WI38 (cell line): ENCODE measurements at regions not wholly inside any gene's neighbourhood (a gene's known extent, or its start where the extent isn't known, plus 50 kb on each side); places are given as distances from the start of the nearest gene placed in this dataset.
A peak's percentile ranks its signal among the peaks of the same experiment; 100 is the strongest.
"Not testable (repeated sequence)": the region's sequence is repeated elsewhere in the genome, so short reads cannot be mapped to it uniquely, and the experiment has no call there.

Experiments used
- H3K4me3 ChIP-seq: 2 replicates; pipeline ENCODE4 v1.5.1; 2011; ENCODE audit warnings: low read depth, mild to moderate bottlenecking, control low read depth, low read length
- TF ChIP-seq, protein P1 (sequence below): IDR thresholded peaks from 2 replicates; pipeline ENCODE4 v1.5.1; 2012; ENCODE audit warnings: low read depth, mild to moderate bottlenecking, control low read depth, low read length

GRCh38 chr9:124126648-124127646 lies 115.4 kb downstream of the LHX2 start:
- TF ChIP-seq, protein P1, sequence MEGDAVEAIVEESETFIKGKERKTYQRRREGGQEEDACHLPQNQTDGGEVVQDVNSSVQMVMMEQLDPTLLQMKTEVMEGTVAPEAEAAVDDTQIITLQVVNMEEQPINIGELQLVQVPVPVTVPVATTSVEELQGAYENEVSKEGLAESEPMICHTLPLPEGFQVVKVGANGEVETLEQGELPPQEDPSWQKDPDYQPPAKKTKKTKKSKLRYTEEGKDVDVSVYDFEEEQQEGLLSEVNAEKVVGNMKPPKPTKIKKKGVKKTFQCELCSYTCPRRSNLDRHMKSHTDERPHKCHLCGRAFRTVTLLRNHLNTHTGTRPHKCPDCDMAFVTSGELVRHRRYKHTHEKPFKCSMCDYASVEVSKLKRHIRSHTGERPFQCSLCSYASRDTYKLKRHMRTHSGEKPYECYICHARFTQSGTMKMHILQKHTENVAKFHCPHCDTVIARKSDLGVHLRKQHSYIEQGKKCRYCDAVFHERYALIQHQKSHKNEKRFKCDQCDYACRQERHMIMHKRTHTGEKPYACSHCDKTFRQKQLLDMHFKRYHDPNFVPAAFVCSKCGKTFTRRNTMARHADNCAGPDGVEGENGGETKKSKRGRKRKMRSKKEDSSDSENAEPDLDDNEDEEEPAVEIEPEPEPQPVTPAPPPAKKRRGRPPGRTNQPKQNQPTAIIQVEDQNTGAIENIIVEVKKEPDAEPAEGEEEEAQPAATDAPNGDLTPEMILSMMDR, result peak; percentile 92

DNA sequence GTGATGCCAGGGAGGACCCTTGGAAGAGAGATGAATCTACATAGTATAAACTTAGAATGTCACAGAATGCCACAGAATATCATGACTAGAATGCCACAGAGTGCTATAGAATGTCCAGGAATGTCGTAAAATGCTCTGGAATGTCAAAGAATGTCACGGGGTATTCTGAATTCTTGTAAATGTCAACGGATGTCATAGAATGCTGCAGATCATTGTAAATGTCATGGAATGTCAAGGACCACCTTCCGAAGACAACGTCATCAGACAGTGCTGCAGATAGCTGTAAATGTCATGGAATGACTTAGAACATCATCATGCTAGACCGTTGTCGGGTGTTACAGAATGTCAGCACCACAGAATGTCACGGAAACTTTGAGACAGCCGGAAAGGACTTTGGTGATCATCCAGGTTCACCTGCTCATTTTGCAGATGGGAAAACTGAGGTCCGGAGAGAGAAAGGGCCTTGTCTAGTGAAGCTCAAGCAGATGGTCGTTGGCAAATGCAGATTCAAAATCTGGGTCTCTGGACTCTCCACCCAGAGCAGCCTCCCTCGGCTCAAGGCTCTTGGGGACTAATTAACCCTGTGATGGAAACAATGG lies 117.1 kb downstream of the LHX2 start:
- TF ChIP-seq, protein P1, result no peak
- H3K4me3 ChIP-seq, result no peak overlapping the region

More at GRCh38 chr9:124126648-124127646, 115.4 kb downstream of the LHX2 start:
- no peak overlapping the region for H3K4me3 ChIP-seq

GRCh38 chr9:124130277-124131075 lies 118.9 kb downstream of the LHX2 start:
- no peak overlapping the region for H3K4me3 ChIP-seq
- TF ChIP-seq, protein P1, result no peak

DNA sequence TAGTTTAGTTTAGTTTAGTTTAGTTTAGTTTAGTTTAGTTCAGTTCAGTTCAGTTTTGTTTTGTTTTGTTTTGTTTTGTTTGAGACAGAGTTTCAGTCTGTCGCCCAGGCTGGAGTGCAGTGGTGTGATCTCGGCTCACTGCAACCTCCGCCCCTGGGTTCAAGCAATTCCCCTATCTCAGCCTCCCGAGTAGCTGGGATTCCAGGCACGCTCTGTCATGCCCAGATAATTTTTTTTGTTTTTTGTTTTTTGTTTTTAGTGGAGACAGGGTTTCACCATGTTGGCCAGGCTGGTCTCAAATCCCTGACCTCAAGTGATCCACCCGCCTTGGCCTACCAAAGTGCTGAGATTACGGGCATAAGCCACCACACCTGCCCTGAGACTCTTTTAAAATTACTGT lies 120.0 kb downstream of the LHX2 start:
- H3K4me3 ChIP-seq, result not testable (repeated sequence)

DNA sequence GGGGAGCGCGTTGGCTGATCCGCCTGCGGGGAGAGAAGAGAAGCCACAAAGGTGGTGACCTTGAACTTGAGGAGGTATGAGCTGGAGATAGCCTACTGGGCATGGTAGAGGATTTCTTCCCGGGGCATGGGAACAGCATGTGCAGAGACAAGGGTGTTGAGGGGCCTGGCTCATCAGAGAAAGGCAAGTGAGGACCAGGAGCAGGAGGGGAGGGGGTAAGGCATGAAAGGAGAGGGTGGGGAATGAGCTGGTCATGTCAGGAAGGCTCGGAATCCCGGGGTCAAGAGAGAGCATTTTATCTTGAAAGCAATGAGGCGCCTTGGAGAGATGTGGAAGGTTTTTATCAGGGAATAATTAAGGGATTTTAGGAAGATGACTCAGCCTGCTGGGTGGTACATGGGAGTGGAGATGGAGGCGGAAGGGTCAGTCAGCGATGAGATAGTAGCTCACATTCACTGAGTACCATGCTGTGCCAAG lies 121.1 kb downstream of the LHX2 start:
- no peak overlapping the region for H3K4me3 ChIP-seq
- TF ChIP-seq, protein P1, result no peak

GRCh38 chr9:124133727-124134126 lies 122.2 kb downstream of the LHX2 start:
- TF ChIP-seq, protein P1, result no peak
- no peak overlapping the region for H3K4me3 ChIP-seq

- TF ChIP-seq, protein P1, result no peak
- no peak overlapping the region for H3K4me3 ChIP-seq
Measured at GRCh38 chr9:124134526-124134925, 123.0 kb downstream of the LHX2 start.
